Fibroblast of the conjunctiva (primary cell): ENCODE measurements at regions not wholly inside any gene's neighbourhood (a gene's known extent, or its start where the extent isn't known, plus 50 kb on each side); places are given as distances from the start of the nearest gene placed in this dataset.

Source experiments
- DNase-seq: peaks from one replicate; pipeline ENCODE4 v3.0.0-alpha.2; 2010; ENCODE audit warnings: low read depth

- no peak for DNase-seq
These were observed 461.1 kb downstream of the LPIN1 start for GRCh38 chr2:12207491-12207890.

GRCh38 chr2:12210016-12210933 is 463.8 kb downstream of the LPIN1 start:
- no peak for DNase-seq

DNA sequence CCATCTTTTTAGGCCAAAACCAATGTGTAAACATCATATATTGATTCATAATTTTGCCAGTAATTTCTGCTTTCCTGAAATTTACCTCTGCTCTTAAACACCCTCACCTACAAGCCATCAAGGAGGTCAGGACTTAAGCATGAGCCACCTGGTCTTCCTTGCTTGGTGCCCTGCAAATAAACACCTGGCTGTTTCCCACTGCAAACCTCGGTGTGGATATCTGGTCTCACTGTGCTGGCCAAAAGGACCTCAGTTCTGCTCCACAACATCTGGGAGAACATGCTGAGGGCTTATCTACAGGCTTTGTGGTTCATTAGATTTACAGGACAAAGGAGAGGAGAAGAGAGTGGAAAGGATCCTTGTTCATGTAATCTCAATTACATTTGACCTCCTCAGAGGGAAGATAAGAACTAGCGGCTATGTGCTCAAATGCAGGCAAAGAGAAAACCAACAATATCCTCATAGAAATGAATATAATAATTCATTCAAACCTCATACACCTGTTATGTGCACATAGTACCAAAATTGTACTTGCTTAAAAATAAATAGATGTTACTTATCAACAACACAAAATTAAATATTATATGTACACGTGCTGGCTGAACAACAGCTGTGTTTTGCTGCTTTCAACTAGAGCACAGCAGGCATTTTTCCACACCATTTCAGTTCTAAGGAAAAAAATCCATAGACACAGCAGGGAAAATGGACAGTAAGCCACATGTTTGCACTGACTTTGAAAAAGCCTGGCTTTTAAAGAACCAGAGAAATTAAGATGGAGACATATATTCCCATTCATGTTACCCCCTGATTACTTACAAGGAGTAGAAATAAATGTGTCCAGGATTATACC is 465.1 kb downstream of the LPIN1 start:
- no peak for DNase-seq

GRCh38 chr2:12212841-12213597 is 466.6 kb downstream of the LPIN1 start:
- DNase-seq = no peak

- DNase-seq = no peak
These were observed 470.7 kb downstream of the LPIN1 start for GRCh38 chr2:12217175-12217574.

GRCh38 chr2:12219761-12220160 is 473.3 kb downstream of the LPIN1 start:
- DNase-seq = no peak

DNA sequence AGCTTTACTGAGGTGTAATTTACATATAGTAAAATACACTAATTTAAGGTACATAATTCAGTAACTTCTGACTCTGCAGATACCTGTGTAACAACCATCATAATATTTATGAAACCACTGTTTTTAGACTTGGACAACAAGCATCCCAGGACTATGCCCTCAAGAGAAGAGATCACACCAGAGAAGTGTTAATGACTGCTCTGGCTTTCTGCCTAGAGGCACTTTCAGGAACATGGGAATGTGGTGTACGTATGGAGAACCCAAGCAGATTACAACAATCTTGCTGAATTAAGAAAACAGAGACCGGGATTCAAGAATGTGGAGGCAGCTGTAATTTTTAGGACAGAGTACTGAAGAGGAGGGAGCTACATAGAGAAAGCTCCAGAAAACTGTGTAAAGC is 475.2 kb downstream of the LPIN1 start:
- no peak for DNase-seq

DNA sequence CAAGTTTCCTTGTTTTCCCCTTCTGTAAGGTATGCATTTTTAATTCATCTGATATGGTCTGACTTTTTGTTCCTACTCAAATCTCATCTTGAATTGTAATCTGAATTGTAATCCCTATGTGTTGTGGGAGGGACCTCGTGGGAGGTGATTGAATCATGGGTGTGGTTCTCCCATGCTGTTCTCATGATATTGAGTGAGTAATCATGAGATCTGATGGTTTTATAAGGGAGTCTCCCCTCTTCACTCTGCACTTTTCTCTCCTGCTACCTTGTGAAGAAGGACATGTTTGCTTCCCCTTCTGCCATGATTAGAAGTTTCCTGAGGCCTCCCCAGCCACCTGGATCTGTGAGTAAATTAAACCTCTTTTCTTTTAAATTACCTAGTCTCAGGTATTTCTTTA is 476.1 kb downstream of the LPIN1 start:
- no peak for DNase-seq

GRCh38 chr2:12223732-12224131 is 477.3 kb downstream of the LPIN1 start:
- no peak for DNase-seq

DNA sequence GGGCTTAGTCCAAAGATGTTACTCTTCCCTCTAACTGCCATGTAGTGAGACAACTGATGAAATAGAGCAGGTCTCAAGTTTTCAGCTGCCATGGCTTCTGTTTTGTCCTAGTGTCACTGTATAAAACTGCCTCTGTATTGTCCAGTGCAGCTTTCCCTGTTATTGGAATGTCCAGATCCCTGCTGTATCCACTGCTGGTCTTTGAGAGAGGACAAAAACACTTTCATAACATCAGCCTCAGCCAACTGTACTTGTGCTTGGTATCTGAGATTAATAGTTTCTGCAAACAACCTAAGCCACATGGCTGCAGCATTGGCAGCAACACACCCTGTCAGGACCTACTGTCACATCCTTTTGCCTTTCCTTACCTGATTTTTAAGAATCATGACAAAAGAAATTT is 480.2 kb downstream of the LPIN1 start:
- no peak for DNase-seq

DNA sequence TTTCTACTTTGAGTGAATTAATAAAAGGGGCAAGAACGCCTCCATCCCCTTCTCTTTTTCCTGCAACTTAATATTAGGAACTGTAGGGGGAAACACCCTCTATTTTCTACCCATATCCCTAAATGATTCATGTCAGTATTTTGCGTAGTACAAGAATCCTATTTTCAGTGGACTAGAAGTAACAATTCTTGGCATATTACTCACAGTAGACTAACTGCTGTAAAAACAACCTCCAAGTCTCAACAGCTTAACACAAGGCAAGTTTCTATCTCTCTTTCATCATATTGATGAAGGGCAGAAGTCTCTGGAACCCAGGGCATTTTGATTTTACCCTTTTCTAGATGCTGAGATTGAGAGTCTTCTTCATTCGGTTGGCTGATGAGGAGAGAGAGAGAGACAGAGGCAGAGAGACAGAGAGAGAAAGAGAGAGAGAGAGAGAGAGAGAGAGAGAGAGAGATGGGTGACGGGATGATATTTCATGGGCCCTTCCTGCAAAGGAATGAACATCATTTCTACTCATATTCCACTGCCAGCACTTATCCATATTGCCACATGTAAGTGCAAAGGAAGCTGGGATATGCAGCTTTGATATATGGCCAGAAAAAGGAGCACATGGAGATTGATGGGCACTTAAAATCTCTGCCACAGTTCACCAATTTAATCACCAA is 481.6 kb downstream of the LPIN1 start:
- DNase-seq = peak; percentile 43

GRCh38 chr2:12231288-12231687 is 484.9 kb downstream of the LPIN1 start:
- no peak for DNase-seq

DNA sequence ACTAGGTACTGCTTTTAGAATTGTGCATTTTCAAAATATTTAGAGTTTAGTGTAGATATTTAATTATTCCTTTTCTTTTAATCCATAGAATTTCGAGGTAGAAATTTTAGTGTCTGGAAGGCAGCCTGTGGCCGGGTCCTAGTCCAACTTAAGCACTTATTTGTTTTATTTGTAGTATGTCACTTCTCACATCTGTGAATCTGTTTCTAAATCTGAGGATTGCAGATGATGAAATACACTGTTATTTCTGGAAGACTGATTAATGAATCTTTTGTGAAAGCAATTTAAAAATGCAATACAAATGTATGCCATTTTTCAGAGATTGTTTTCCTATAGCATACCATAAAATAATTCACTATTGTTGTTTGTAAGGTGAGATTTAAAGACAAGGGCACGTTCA is 483.9 kb upstream of the TRIB2 start:
- no peak for DNase-seq

DNA sequence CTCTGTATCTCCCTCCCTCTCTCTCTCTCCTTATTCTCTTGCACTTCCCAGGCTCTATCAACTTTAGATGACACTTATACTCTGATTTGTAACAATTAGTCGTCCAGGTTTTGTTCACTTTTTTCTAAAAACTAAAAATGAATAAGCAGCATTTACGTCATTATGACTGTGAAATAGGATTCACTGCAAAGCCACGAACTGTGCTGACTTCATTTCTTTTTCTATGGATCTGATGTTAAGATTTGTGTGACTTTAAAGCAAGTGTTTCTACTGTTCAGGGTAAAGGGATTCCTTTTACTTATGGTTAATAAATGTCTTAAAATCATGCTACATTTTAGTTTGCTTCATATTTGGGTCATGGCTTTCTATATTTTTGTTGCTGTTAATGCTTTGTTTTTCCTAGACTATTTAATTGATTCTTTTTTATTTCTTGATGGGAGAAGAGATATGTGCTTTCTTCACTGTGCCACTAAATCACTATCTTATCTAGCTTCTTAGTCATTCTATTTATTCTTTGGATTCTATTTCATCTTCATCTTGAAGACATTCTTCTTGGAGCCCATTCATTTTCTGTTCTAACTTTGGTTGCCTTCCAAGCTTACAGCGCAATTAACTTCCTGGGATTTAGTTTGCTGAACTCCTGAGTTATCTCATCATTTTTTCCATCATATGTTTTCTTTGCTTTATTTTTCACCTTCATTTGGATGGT is 480.4 kb upstream of the TRIB2 start:
- no peak for DNase-seq

DNA sequence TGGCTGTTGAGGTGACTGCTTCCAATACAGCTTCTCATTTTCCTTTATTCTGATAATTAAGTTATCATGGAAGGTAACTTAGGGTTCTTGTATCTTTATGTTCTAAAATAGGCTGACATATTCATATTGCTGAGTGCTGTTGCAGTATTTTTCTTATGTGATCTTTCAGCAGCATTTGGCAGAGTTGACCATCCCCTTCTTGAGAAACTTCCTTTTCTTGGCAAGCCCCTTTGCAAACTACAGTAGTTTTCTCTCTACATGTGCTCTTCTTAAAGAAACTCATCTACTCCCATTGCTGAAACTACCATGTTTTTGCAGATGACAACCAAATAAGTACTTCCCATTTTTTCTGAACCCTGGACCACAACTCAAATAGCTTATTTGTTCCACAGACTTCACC is 476.5 kb upstream of the TRIB2 start:
- no peak for DNase-seq

DNA sequence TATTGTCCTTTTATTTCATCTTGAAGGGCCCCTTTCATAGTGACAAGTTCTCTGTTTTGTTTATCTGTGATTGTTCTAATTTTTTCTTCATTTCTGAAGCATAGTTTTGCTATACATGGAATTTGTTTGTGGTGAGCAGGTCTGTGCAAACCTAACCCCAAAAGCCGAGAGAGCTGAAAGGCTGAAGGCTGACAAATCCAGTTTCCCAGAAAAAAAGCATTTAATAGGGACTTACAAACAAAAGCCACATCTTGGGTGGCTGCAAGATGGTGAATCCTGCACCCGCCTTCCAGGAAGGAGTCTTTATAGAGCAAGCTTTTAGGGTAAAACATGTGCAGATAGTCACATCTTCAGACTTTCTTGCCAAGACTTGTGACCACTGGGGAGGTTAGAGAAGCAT is 473.4 kb upstream of the TRIB2 start:
- DNase-seq = no peak

- no peak for DNase-seq
These were observed 472.7 kb upstream of the TRIB2 start for GRCh38 chr2:12244070-12244469.

- no peak for DNase-seq
These were observed 465.6 kb upstream of the TRIB2 start for GRCh38 chr2:12251121-12251520.

DNA sequence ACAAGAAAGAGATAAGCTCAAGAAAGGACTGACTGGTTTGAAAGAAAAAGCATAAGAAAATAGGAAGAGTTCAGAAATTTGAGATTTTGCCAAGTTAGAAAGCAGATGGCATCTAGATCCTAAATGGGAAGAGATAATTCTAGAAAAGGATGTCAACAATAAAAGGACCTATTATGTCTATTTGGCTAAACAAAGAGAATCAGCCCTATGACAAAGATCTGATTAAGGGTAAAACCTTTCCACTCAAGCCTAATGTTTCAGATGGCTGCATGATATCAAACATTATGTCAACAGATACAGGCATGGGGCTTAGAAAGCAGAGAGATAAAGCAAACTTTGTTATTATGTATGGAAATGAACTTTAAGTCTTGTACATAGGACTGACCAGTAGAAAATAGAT is 465.0 kb upstream of the TRIB2 start:
- DNase-seq = no peak

- no peak for DNase-seq
These were observed 463.5 kb upstream of the TRIB2 start for GRCh38 chr2:12253167-12253778.
